Adipocyte (in vitro differentiated cells): ENCODE measurements at regions not wholly inside any gene's neighbourhood (a gene's known extent, or its start where the extent isn't known, plus 50 kb on each side); places are given as distances from the start of the nearest gene placed in this dataset.
A peak's percentile ranks its signal among the peaks of the same experiment; 100 is the strongest.
"Not testable (repeated sequence)": the region's sequence is repeated elsewhere in the genome, so short reads cannot be mapped to it uniquely, and the experiment has no call there.

Experiments used
- DNase-seq: peaks from one replicate; pipeline ENCODE4 v3.0.0-alpha.2; 2015; ENCODE audit warnings: low read depth
- H3K27me3 ChIP-seq: replicated peaks from 2 replicates; pipeline ENCODE4 v1.7.0; 2013; ENCODE audit warnings: mild to moderate bottlenecking, low read length, moderate library complexity; ENCODE audit not compliant: control insufficient read depth, insufficient read depth
- H3K36me3 ChIP-seq: 2 replicates; pipeline ENCODE4 v1.7.0; 2013; ENCODE audit warnings: low read length, mild to moderate bottlenecking, moderate library complexity; ENCODE audit not compliant: control insufficient read depth, insufficient read depth, severe bottlenecking
- H3K4me1 ChIP-seq: 2 replicates; pipeline ENCODE4 v1.7.0; 2013; ENCODE audit warnings: mild to moderate bottlenecking, low read length, moderate library complexity; ENCODE audit not compliant: control insufficient read depth, insufficient read depth
- H3K4me3 ChIP-seq: 2 replicates; pipeline ENCODE4 v1.7.0; 2013; ENCODE audit warnings: mild to moderate bottlenecking, low read length, moderate library complexity
- H3K9ac ChIP-seq: 2 replicates; pipeline ENCODE4 v1.7.0; 2013; ENCODE audit warnings: mild to moderate bottlenecking, low read length, moderate library complexity
- H3K9me3 ChIP-seq: 2 replicates; pipeline ENCODE4 v1.7.0; 2013; ENCODE audit warnings: mild to moderate bottlenecking, low read length, moderate library complexity; ENCODE audit not compliant: control insufficient read depth

- not testable (repeated sequence) for H3K4me3 ChIP-seq
These were observed 174.0 kb downstream of the ATP6V0E2 start for GRCh38 chr7:150047772-150048171.

GRCh38 chr7:150048244-150049011 is 174.7 kb downstream of the ATP6V0E2 start:
- H3K27me3 ChIP-seq, H3K4me1 ChIP-seq, DNase-seq, H3K36me3 ChIP-seq, H3K4me3 ChIP-seq, H3K9me3 ChIP-seq, H3K9ac ChIP-seq: not testable (repeated sequence)

More at GRCh38 chr7:150047772-150048171, 174.0 kb downstream of the ATP6V0E2 start:
- not testable (repeated sequence) for H3K27me3 ChIP-seq, DNase-seq, H3K9ac ChIP-seq, H3K9me3 ChIP-seq, H3K36me3 ChIP-seq, H3K4me1 ChIP-seq

GRCh38 chr7:150049012-150049655 is 175.4 kb downstream of the ATP6V0E2 start:
- not testable (repeated sequence) for H3K9me3 ChIP-seq, H3K9ac ChIP-seq, H3K36me3 ChIP-seq, H3K4me1 ChIP-seq, H3K27me3 ChIP-seq
- peak overlapping the region; percentile 37 for H3K4me3 ChIP-seq
- DNase-seq = peak; percentile 5

DNA sequence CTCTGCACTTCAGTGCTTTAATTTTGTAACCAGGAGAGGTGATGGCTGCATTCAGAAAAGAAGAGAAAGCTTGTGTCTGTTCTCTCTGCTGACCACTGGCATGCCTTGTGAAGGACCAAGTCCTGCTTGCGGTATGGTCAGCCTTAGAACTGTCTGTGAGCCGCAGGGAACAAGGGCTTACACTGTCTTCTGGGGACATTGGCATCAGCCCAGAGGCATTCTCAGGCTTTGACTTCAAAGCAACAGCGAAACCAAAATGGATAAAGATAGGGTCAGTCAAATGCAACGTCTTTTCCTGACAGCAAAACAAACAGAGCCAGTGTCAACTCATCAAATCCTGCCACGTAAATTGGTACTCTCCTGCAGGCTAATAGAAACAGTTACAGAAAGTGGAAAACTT is 179.6 kb downstream of the ATP6V0E2 start:
- H3K9me3 ChIP-seq, H3K36me3 ChIP-seq, DNase-seq, H3K27me3 ChIP-seq, H3K4me1 ChIP-seq, H3K9ac ChIP-seq, H3K4me3 ChIP-seq: not testable (repeated sequence)

- H3K9me3 ChIP-seq, H3K27me3 ChIP-seq, H3K4me3 ChIP-seq, H3K36me3 ChIP-seq, H3K4me1 ChIP-seq, H3K9ac ChIP-seq, DNase-seq: not testable (repeated sequence)
These were observed 180.5 kb downstream of the ATP6V0E2 start for GRCh38 chr7:150054242-150054641.

DNA sequence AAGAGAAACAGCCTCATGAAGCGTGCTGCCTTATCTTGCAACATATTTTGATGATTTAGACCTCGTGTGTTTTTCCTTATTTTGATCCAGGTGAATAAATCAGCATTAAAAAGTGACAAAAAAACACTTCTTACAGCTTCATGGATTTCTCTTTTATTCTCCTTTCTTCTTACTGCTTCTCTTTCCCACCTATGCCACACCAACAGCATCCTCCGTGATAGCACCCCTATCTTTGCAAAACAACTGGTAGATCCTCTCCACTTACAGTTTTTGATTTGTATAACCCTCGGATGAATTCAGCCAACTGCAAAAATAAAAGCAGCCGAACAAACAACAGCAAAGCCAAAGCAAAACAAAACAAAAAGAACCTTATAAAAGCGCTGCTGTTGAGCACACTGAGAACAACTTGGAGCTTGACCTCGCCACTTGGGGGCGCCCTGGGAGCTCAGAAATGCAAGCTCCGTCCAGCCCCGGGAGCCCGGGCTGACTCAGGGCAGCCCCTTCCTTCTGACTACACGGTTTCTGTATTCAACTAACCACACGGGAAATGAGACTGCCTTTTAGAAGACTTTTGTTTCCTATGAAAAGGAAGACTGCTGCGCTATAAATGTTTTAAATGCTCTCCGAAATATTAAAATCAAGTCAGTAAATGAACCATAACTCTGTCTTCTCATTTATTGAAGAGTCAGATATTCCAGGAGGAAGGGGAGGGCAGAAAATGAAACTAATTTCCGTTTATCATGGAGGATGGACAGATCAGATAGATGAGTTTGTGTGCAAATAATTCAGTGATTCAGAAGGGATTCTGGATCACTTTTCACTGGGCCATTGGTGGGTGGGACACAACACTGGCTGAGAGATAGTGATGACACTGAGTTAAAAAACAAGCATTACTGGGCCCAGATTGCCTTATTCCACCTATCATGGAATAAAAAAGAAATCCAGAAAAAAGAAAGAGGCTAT is 186.8 kb downstream of the ATP6V0E2 start:
- not testable (repeated sequence) for H3K4me1 ChIP-seq, DNase-seq, H3K9ac ChIP-seq, H3K9me3 ChIP-seq, H3K36me3 ChIP-seq, H3K27me3 ChIP-seq, H3K4me3 ChIP-seq

GRCh38 chr7:150063195-150063594 is 189.4 kb downstream of the ATP6V0E2 start:
- not testable (repeated sequence) for H3K9me3 ChIP-seq, H3K4me1 ChIP-seq, H3K4me3 ChIP-seq, H3K9ac ChIP-seq, DNase-seq, H3K27me3 ChIP-seq, H3K36me3 ChIP-seq

GRCh38 chr7:150069555-150070313 is 196.0 kb downstream of the ATP6V0E2 start:
- DNase-seq, H3K27me3 ChIP-seq, H3K9ac ChIP-seq, H3K9me3 ChIP-seq, H3K4me3 ChIP-seq, H3K4me1 ChIP-seq, H3K36me3 ChIP-seq: not testable (repeated sequence)

GRCh38 chr7:150077543-150077942 is 203.8 kb downstream of the ATP6V0E2 start:
- not testable (repeated sequence) for H3K27me3 ChIP-seq, H3K9me3 ChIP-seq, H3K36me3 ChIP-seq, DNase-seq, H3K4me3 ChIP-seq, H3K4me1 ChIP-seq, H3K9ac ChIP-seq

DNA sequence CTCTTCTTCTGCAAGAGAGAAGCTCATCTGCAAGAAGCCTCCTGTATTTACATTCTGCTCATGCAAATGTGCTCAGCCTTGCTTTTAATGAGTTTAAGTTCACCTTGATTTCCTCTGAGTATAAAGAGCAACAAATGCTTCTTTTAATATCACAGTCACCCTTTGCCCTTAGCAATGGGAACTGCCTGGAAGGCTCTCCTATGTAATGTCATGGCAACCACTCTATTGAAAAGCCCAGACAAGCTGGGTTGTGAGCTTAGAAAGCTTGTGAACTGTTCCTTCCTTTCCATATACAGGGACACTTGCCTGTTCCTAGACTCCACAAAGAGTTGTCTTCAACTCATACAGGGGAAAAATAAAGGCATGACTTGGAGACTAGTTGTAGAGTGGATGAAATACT is 208.1 kb downstream of the ATP6V0E2 start:
- H3K36me3 ChIP-seq, H3K27me3 ChIP-seq, H3K4me3 ChIP-seq, H3K9ac ChIP-seq, DNase-seq, H3K9me3 ChIP-seq, H3K4me1 ChIP-seq: not testable (repeated sequence)

GRCh38 chr7:150084724-150085123 is 211.0 kb downstream of the ATP6V0E2 start:
- not testable (repeated sequence) for DNase-seq, H3K9me3 ChIP-seq, H3K9ac ChIP-seq, H3K4me3 ChIP-seq, H3K36me3 ChIP-seq, H3K27me3 ChIP-seq, H3K4me1 ChIP-seq
